Central memory CD8-positive, alpha-beta T cell (primary cell): ENCODE measurements at regions not wholly inside any gene's neighbourhood (a gene's known extent, or its start where the extent isn't known, plus 50 kb on each side); places are given as distances from the start of the nearest gene placed in this dataset.
"Not testable (repeated sequence)": the region's sequence is repeated elsewhere in the genome, so short reads cannot be mapped to it uniquely, and the experiment has no call there.

Experiments used
- ATAC-seq: fragments of 150-1000 bp; cut with Tn5 transposase; replicated peaks from 2 replicates; pipeline ENCODE4 v1.10.0; 2022; ENCODE audit warnings: mild to moderate bottlenecking, moderate FRiP score, moderate number of reproducible peaks; ENCODE audit not compliant: poor library complexity, severe bottlenecking; ENCODE audit errors: extremely low read depth
- DNase-seq, 2 donors: peaks; one replicate each; pipeline ENCODE4 v3.0.0; 2021; ENCODE audit warnings: low spot score in 2 of 2
- H3K27ac Mint-ChIP-seq: one replicate; pipeline ENCODE4 v1.8.0; 2022; ENCODE audit warnings: low read depth, mild to moderate bottlenecking, moderate library complexity, mixed read lengths
- H3K27me3 Mint-ChIP-seq: one replicate; pipeline ENCODE4 v1.8.0; 2022; ENCODE audit warnings: mixed read lengths
- H3K36me3 Mint-ChIP-seq: one replicate; pipeline ENCODE4 v1.8.0; 2022; ENCODE audit warnings: mild to moderate bottlenecking, moderate library complexity, mixed read lengths; ENCODE audit not compliant: insufficient read depth
- H3K4me1 Mint-ChIP-seq: one replicate; pipeline ENCODE4 v1.8.0; 2022; ENCODE audit warnings: mixed read lengths
- H3K4me3 Mint-ChIP-seq: one replicate; pipeline ENCODE4 v1.8.0; 2022; ENCODE audit warnings: mild to moderate bottlenecking, moderate library complexity, mixed read lengths
- H3K9me3 Mint-ChIP-seq: one replicate; pipeline ENCODE4 v1.8.0; 2022; ENCODE audit warnings: mixed read lengths

DNA sequence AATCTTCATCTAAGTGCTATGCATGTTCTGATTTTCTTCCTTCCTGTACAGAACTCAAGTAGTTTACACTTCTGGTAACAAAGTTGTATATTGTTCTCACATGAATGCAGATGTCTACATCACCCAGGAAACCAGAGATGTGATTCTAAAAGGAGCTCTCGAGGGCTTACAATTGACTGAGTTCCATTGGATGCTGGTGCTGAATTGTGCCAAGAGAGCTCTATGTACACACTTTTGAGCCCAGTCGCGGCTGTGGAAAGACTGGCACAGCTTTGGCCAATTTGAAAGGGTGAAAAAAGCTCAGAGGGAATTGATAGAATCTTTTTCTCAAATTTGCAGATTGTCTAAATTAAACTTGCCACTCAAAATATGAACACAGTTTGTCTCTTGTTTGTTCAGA lies 340.7 kb downstream of the LMBRD1 start:
- no peaks in the 10 kb centered on the region for H3K27me3 Mint-ChIP-seq
- no peak overlapping the region for H3K4me3 Mint-ChIP-seq
- no peaks in the 10 kb centered on the region for H3K4me1 Mint-ChIP-seq
- H3K36me3 Mint-ChIP-seq: no peaks in the 10 kb centered on the region
- no peak for ATAC-seq
- no peak for DNase-seq
- H3K27ac Mint-ChIP-seq: no peak overlapping the region
- H3K9me3 Mint-ChIP-seq: no peaks in the 10 kb centered on the region

DNA sequence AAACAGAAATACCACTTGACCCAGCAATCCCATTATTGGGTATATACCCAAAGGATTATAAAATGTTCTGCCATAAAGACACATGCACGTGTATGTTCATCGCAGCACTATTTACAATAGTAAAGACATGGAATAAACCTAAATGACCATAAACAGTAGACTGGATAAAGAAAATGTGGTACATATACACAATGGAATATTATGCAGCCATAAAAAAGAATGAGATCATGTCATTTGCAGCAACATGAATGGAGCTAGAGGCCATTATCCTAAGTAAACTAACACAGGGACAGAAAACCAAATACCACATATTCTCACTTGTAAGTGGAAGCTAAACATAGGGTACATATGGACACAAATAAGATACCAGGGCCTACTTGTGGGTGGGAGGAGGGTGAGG lies 342.2 kb downstream of the LMBRD1 start:
- not testable (repeated sequence) for H3K36me3 Mint-ChIP-seq, DNase-seq, H3K9me3 Mint-ChIP-seq, H3K27ac Mint-ChIP-seq, ATAC-seq, H3K4me3 Mint-ChIP-seq, H3K4me1 Mint-ChIP-seq, H3K27me3 Mint-ChIP-seq

DNA sequence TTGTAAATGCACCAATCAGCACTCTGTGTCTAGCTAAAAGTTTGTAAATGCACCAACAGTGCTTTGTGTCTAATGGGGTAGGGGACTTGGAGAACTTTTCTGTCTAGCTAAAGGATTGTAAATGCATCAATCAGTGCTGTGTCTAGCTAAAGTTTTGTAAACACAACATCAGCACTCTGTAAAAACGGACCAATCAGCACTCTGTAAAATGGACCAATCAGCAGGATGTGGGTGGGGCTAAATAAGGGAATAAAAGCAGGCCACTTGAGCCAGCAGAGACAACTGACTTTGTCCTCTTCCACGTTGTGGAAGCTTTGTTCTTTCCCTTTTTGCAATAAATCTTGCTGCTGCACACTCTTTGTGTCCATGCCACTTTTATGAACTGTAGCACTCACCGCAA lies 346.3 kb downstream of the LMBRD1 start:
- H3K36me3 Mint-ChIP-seq, DNase-seq, H3K27me3 Mint-ChIP-seq, H3K27ac Mint-ChIP-seq, ATAC-seq, H3K4me1 Mint-ChIP-seq, H3K4me3 Mint-ChIP-seq, H3K9me3 Mint-ChIP-seq: not testable (repeated sequence)

DNA sequence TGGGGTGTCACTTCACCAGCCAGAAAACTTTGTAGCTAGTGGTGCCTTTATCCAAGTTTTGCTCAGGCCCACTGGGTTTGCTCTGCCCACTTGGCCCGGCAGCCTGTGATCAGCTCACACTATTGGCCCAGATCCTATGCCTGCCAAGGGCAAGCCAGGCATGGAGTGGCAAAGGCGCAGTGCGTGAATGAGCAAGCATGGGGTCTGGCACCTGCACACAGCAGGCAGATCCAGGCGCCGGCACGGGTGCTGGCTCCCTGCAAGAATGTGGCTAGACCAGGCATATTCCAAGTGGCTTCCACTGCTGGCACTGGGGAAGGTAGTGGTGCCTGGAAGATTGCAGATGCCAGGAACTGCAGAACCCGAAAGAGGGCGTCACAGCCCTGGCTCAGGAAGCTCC lies 346.9 kb downstream of the LMBRD1 start:
- Mint-ChIP-seq H3K36me3 (no peaks in the 10 kb centered on the region), H3K4me3 (no peak overlapping the region), H3K27ac (no peak overlapping the region), H3K4me1 (no peaks in the 10 kb centered on the region), H3K27me3 (no peaks in the 10 kb centered on the region), H3K9me3 (no peaks in the 10 kb centered on the region)
- DNase-seq (no peak), ATAC-seq (no peak)
